GM21447 (cell line): ENCODE measurements at regions not wholly inside any gene's neighbourhood (a gene's known extent, or its start where the extent isn't known, plus 50 kb on each side); places are given as distances from the start of the nearest gene placed in this dataset.

Experiments
- ATAC-seq: cut with Tn5 transposase; IDR thresholded peaks from one replicate; pipeline ENCODE4 v1.9.1; 2021; ENCODE audit not compliant: unreplicated experiment

GRCh38 chr2:16127958-16128357 is 187.6 kb downstream of the MYCN start:
- ATAC-seq: no peak

- ATAC-seq: no peak
Measured at GRCh38 chr2:16127276-16127940, 187.1 kb downstream of the MYCN start.

DNA sequence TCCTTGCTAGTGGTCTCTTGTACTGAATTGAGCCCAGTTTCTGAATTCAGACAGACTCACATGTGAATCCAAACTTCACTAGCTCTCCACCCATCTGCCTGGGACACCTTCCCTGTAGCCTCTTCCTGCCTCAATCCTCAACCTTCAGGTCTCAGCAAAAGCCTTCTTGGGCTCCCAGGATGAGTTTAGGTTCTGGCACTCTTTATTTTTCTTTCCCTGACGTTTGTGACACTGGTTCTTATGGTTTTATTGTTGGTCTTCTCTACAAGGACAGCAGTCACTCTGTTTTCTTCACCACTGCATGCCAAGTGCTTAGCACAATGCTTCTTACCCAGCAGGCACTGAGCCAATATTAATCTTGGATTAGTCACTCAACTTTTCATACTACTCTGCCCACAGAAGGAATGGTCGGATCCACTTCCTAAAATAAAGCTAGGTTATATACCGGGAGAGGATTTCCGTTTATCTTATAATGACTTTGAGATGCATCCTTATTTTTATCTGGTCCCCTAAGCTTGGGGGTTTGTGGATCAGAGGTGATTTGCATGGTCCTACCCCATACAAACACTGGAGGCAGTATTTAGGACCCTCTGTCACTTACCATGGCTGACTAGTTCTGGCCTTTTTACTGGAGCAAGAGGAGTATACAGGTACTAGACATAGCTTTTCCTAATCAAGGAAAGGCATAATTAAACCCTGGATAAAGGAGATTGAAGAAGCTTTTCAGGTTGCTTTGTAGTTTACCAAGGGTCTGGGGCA is 186.3 kb downstream of the MYCN start:
- ATAC-seq: no peak

DNA sequence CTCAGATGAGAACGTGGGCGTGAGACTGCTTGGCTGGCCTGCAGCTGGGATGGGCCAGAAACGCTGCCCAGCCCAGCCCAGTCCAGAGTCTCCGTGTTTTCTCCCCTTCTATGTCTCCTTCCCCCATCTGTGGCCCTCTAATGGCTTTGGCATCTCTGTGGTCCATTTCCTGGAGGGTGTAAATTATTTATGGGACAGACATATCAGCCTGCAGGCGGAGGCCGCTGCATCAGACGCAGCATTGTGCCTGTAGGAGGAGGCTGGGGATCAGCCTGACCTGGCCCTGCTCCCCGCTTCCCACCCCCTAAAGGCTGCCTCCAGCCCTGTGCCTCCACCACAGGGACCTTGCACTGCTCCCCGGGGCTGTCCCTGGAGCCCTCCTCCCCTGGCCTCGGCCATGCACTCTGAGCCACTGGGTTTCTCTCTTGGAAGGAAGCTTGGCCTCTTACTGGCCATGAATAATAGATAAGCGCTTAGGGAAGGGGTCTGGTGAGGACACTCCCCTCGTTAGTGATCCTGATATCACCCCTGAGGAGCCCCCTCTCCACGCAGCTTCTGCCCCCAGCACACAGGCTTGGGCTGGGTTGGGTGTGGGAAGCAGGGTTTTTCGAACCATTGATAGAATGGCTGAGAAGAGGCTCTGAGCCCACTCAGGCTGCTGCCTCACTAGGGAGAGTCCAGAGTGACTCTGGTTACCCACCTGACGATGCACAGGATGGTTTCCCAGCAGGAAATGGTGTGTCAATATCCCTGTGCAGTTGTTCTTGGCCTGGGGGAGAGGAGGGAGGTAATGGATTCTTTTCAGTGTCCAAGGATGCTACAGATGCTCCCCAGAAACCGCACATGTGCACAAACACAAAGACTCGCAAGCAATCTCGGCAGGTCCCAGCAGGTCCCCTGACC is 185.5 kb downstream of the MYCN start:
- ATAC-seq: no peak

- ATAC-seq: no peak
Measured at GRCh38 chr2:16124881-16125613, 184.7 kb downstream of the MYCN start.

DNA sequence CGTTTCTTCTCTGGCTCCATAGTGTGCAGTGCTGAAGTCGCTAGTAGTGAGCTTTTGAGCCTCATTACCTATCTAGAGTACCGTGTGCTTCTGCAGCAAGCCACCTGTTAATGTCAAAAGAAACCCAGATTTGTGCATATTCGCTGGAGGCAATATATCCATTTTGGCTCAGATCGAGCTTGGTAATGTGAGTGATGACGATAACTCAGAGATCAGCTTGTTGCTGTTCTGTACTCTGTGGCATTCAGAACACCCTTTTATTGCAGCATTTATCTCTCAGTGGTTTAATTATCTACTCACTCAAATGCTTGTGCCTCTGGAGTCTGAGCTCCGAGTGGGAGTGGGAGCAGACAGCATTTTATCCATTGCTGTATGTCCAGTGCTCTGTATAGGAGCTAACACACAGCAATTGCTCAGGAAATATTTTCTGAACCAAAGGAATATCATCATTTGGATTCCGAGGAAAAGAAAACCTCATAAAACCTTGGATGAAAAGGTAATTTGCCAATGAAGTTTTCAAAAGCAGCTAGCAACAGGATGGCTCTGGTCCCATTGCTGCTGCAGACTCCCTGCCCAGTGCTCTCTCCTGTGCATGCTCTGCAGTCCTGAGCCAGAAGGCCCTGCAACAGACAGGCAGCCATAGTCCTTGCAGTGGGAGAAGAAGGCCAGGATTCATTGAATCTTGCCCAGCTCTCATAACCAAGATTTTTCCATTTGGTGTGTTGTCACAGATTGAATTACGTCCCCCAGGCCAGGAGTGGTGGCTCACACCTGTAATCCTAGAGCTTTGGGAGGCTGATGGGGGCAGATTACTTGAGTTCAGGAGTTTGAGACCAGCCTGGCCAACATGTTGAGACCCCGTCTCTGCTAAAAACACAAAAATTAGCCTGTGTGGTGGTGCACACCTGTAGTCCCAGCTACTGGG is 183.8 kb downstream of the MYCN start:
- no peak for ATAC-seq

- ATAC-seq: no peak
Measured at GRCh38 chr2:16123421-16123820, 183.1 kb downstream of the MYCN start.

- no peak for ATAC-seq
Measured at GRCh38 chr2:16122556-16122955, 182.2 kb downstream of the MYCN start.

DNA sequence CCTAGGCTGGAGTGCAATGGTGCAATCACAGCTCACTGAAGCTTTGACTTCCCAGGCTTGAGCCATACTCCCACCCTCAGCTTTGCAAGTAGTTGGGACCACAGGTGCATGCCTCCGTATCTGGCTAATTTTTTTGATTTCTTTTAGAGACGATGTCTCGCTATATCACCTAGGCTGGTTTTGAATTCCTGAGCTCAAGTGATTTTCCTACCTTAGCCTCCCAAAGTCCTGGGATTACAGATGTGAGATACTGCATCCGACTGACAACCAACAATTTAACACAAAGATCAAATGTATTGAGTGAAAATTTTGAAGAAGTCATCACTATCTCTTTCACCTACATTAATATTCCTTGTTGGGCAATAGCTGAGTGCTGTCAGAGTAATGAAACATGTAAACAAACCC is 181.6 kb downstream of the MYCN start:
- ATAC-seq: no peak

DNA sequence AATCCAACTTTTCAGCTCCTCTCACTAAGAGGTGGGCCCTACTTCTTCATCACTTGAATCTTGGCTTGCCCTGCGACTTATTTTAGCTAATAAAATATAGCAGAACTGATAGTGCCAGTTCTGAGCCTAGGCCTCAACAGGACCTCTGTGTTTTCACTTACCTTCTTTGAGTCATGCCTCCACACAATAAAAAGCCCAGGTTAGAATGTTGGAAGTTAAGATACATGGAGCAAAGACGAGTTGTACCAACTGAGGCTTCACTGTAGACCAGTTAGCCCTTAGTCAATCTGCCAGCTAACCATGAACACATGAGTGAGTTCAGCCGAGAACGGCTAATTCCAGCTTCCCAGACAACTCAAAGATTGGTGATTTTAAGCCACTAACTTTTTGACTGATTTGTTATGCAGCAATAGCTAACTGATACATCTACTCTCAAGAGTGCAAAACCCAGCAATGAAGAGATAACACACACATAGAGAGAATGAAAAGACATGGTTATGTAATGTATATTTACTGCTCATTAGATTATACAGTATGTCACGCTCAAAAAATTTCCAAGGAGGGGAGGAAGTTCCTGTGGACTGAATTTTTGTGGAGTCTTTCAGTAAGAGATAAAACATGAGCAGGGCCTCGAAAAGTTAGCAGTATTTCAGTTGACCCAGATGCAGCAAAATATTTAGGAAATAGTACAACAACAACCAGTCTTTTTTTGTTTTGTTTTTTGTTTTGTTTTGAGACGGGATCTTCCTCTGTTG is 181.1 kb downstream of the MYCN start:
- no peak for ATAC-seq

- no peak for ATAC-seq
Measured at GRCh38 chr2:16120591-16121180, 180.3 kb downstream of the MYCN start.

- no peak for ATAC-seq
Measured at GRCh38 chr2:16119741-16120140, 179.4 kb downstream of the MYCN start.

DNA sequence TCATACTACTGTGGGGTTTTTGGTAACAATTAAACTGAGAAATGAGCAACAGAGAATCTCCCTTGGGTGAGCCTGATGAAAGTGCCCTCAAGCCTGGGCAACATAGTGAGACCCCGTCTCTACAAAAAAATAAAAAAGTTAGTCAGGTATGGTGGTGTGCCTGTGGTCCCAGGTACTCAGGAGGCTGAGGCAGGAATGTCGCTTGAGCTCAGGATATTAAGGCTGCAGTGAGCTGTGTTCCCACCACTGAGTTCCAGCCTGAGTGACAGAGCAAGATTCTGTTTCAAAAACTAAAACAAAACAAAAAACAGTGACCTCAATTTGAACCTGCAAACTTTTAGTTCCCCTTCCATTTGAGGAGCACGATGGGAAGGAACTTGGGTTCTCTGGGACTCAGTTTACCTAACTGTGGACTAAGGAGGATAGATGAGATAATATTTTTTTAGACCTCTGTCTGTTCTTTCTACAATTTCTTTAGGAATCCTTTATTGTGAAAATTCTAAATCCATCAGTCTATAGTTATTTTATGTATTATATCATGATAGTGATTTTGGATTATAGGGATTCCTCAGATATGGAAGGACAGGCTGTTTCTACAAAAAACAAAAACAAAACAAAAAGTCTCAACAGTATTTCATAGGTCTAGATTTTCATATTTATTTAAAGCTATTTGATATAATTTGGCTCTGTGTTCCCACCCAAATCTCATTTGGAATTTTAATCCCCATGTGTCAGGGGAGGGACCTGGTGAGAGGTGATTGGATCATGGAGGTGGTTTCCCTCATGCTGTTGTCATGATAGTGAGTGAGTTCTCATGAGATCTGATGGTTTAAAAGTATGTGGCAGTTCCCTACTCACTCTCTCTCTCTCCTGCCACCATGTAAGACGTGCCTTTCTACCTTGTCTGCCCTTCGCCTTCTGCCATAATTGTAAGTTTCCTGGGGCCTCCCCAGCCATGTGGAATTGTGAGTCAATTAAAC is 178.6 kb downstream of the MYCN start:
- no peak for ATAC-seq

DNA sequence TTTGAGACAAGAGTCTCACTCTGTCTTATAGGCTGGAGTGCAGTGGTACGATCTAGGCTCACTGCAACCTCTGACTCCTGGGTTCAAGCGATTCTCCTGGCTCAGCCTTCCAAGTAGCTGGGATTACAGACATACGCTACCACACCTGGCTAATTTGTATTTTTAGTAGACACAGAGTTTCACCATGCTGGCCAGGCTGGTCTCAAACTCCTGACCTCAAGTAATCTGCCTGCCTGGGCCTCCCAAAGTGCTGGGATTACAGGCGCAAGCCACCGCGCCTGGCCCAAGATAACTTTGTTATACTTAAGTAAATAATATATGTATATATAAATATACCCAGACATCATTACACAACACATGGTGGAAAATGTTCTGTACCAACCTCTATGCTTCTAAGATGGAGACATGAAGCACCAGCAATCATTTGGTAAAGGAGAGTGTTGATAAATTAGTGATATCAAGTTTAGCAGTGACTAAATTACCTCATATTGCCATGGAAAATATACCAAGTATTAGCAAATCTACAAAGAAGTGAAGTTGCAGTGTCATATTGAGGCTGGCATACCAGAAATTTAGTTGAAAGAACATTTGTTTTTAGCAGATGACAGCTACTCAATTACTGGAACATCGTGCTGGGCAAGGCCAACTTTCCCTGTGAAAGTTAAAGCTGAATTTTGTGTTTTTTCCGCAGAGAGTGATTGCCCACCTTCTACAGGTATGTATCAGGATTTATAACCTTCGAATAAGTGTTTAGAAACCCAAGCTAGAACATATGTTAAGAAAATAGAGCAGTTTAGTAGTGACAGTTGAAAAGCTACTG is 177.7 kb downstream of the MYCN start:
- no peak for ATAC-seq

DNA sequence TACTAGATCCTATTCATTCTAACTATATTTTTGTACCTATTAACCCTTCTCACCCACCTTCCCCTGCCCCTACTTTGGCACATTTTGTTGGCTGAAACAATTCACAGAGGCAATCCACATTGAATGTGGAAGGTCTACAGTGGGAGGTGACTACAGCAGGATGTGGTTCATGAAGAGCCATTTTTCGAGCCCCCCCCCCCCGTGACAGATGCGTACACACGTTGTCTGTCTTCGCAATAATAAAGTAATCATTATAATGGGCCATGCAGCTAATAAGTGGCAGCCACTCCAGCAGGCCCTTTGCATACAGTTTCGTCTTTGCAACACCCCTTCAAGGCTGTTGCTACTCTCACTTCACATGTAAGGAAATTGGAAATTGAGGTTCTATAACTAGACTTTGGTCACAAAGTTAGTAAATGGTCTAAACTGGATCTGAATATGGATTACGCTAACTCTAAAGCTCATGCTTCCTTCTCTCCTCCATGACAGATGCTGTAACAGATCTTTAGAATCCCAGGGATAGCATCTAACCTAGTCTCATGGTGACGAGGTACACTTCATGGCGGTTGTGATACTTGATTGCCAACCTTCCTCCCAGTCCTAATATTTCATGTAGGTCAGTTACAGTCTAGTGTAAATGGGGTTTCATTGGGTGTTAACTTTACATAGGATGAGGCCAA is 176.8 kb downstream of the MYCN start:
- ATAC-seq: no peak
